Amniotic stem cell (primary cell): ENCODE measurements at regions not wholly inside any gene's neighbourhood (a gene's known extent, or its start where the extent isn't known, plus 50 kb on each side); places are given as distances from the start of the nearest gene placed in this dataset.
"Not testable (repeated sequence)": the region's sequence is repeated elsewhere in the genome, so short reads cannot be mapped to it uniquely, and the experiment has no call there.

Experiments used
- DNase-seq: peaks from one replicate; lab custom pipeline; 2025; lab: John Stamatoyannopoulos, UW

DNA sequence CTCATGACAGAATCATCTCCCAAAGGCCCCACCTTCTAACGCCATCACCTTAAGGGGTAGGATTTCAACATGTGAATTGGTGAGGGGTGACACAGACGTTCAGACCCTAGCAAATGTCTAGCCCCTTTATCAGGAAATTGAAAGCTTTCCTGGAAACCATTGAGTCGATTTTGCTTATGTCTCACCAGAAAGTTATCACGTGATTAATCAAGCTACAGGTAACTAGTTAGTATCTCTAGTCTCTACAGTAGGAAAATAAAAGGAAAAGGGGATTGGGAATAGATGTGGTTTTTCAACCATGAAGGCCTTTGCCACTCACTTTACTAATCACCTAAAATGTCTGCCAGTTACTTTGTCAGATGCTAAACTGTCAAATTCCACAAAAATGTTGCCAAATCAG, 1133.0 kb downstream of the PDHA2 start:
- DNase-seq: no peak

DNA sequence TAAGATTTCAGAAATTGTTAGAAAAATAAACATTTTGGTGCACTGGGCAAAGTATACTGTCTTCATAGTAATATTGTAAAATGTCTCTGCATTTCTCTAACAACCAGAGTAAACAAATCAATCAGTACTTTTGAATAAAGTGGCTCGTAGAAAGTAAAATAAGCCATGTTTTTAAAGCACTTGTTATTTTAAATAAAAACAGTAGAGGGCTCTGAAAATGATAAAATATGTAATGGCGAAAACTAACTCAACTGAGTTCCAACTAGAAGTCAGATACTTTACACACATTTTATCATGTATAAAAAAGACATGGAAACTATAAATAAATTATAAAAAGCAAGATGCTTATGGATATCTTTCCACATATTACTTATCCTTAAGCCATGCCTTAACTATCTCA, 1134.4 kb downstream of the PDHA2 start:
- DNase-seq: no peak

DNA sequence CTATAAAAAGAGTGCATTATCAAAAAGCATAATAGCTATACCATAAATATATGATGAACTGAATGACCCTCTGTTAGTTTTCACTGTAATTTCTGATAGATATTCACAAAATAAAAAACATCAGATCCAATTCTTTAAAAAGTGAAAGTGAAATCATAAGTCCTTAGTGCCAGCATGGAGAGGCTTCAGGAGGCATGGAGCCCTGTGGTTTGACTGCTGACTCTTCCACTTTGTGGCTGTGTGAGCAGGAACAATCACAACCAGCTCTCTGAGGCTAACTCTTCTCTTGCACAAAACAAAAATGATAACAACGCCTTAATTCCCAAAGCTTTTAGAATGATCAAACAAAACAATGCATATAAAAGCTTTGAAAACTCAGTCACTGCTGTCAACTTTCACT, 1143.9 kb downstream of the PDHA2 start:
- DNase-seq: no peak

GRCh38 chr4:96986816-96987215, 1146.9 kb downstream of the PDHA2 start:
- DNase-seq: no peak

GRCh38 chr4:96991083-96991482, 1151.2 kb downstream of the PDHA2 start:
- no peak for DNase-seq

DNA sequence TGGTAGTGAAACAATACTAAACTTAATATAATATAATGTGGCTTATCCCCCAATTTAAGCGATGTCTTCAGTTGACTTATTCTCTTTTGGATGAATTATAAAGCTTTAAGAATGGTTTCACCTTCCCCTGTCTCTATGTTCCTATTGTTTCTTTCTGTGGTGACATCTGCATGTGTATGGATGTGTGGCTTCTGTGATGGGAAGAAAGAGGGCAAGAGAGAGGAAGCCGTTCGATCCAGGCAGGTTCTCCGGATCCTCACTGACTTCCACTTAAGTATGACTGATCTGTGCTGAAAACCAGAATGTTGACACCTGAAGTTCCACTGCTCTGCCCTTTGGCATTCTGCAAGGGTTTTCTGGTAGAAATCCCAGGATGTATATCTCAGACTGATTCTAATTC, 1150.8 kb downstream of the STPG2 start:
- DNase-seq: no peak

- no peak for DNase-seq
Measured at GRCh38 chr4:96993560-96993959, 1149.7 kb downstream of the STPG2 start.

DNA sequence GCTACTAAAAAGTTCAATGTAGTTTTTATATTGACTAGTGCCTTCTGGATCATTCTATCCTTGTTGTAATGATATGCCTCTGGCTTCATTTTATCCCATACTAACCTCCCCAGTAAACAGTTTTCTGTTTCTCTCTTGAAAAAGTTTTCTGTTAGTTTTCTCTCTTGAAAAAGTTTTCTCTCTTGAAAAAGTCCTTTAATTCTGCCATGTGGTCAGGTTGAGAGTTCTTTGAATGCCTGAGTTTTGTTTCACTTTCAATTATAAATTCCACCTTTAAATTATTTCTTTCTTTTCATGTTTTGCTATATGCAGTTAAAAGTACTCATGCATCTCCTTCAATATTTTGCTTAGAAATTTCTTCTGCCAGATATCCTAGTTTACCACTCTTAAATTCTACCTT, 1139.6 kb downstream of the STPG2 start:
- no peak for DNase-seq

GRCh38 chr4:97013309-97013708, 1130.0 kb downstream of the STPG2 start:
- DNase-seq: no peak

DNA sequence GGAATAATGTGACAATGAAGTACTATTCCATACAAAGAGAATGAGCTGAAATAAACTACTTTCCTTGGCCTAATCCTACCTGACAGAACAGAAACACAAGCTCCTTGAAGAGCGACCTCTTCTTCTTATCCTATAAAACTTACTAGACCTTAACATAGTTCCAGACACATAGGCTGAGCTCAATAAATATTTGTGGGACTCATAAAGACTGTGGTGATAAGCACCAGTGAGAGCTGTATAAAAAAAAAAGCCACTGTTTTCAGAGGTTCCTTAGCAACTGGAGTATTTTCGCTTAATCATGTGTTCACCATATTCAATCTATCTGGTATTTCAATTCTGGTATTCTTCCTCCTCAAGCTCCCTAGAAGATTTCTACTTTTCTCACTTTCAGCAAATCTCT, 1129.6 kb downstream of the STPG2 start:
- DNase-seq: no peak

DNA sequence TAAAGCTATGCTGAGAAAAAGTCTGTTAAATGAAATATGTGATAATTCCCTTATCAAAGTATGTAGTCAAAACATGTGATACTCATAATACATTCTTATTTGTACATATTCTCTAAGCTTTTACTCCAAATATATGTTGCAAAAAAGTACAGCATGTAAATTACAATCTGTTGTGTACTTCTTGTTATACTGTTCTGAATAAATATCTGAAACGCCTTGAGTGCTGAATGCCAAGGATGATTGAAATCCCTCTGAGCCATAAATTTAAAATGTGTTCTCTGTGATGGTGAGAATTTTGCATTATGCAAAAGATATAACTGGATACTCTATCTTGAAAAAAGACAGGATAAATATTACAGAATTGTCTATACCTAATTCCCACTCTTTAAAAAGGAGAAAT, 1128.0 kb downstream of the STPG2 start:
- no peak for DNase-seq

GRCh38 chr4:97016186-97016907, 1126.9 kb downstream of the STPG2 start:
- DNase-seq: no peak

DNA sequence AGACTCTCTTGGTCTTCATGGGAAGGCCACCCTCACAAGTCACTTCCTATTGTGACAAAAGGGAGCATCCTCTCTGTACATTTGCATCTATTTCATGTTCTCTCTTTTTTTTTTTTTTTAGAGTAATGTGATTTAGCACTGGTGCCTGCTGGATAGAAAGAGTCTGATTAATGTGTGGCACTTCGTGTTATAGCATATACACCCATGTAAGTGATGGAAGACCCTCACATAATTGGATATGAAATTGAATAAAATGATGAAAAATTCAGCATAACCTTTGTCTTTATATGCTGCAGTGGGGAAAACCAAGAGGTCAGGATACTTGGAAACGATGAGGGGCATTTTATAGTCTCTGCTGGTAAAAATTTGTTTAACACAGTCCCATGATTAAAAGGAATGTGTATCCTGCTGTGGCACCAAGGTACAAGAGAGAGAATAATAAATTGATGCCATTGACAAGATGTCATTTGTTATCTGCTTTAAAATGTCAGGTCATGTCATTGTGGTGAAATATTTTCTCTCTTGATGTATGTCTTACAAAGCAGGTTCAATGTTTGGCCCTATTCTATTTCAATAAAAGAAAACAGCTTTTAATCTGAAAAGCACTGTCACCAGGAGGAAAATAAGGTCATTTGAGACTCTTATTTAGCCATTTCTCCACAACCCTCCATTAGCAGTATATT, 1115.4 kb downstream of the STPG2 start:
- DNase-seq: no peak

DNA sequence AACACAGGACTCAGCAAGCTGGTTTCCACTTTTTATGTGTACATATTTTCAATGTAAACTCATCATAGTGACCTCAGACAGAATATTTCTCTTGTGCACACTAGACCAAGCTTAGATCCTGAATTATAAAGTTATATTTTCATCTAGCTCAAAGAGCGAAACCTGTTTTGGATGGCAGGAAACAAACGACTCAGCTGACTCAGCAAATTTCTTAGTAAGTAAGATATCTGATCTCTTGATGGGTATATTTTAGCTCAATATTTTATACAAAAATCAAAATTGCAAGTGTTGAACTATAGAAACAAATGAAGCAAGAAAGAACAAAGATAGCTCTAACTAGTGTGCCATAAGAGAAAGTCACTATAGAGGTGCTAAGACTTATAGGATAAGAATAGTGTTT, 1114.5 kb downstream of the STPG2 start:
- DNase-seq: no peak

- DNase-seq: not testable (repeated sequence)
Measured at GRCh38 chr4:97037411-97038145, 1105.7 kb downstream of the STPG2 start.

DNA sequence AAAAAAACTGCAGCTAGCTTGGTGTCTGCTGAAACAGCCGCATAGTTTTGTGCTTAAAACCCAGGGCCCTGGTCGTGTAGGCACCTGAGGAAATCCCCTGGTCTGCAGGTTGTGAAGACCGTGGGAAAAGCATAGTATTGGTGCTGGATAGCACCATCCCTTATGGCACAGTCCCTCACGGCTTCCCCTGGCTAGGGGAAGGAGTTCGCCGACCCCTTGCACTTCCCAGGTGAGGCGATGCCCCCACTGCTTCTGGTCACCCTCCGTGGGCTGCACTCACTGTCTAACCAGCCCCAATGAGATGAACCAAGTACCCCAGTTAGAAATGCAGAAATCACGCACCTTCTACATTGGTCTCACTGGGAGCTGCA, 1105.1 kb downstream of the STPG2 start:
- no peak for DNase-seq

- no peak for DNase-seq
Measured at GRCh38 chr4:97072666-97073065, 1070.6 kb downstream of the STPG2 start.

GRCh38 chr4:97073194-97073593, 1070.1 kb downstream of the STPG2 start:
- no peak for DNase-seq

- DNase-seq: no peak
Measured at GRCh38 chr4:97074531-97074930, 1068.7 kb downstream of the STPG2 start.

GRCh38 chr4:97081951-97082350, 1061.3 kb downstream of the STPG2 start:
- no peak for DNase-seq

DNA sequence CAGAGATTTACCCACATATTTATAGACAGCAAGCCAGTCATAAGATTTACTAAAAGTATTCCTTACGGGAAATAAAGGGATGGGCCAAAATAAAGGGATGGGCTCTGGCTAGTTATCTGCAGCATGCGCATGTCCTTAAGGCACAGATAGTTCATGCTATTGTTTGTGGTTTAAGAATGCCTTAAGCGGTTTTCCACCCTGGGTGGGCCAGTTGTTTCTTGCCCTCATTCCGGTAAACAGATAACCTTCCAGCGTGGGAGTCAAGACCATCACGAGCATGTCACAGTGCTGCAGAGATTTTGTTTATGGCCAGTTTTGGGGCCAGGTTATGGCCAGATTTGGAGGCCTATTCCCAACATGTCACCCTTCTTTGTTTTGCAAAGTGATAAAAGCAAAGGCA, 1046.2 kb downstream of the STPG2 start:
- not testable (repeated sequence) for DNase-seq

GRCh38 chr4:97101171-97101570, 1042.1 kb downstream of the STPG2 start:
- DNase-seq: not testable (repeated sequence)

GRCh38 chr4:97103252-97103651, 1040.0 kb downstream of the STPG2 start:
- DNase-seq: no peak
